ENCODE measurements at regions not wholly inside any gene's neighbourhood (a gene's known extent, or its start where the extent isn't known, plus 50 kb on each side); places are given as distances from the start of the nearest gene placed in this dataset.

GRCh38 chr15:61401903-61402698, 173.0 kb upstream of the RORA start:
- no peak for DNase-seq
- TF ChIP-seq EZH2phosphoT487 (IDR thresholded peaks at IDR 0.05; ENCODE audit: insufficient read depth, low read depth) (no peak), EZH2 (IDR thresholded peaks at IDR 0.05; ENCODE audit: insufficient read depth, poor library complexity, severe bottlenecking) (no peak)
- no peak overlapping the region for H3K9ac ChIP-seq
- H3K27ac ChIP-seq, result no peak overlapping the region
- H4K20me1 ChIP-seq (ENCODE audit: insufficient read depth), result no peaks in the 10 kb centered on the region
- no peaks in the 10 kb centered on the region for H3K9me3 ChIP-seq (ENCODE audit: low read depth)
- H3K27me3 ChIP-seq (replicated peaks; ENCODE audit: insufficient read depth), result no peaks in the 10 kb centered on the region
- H3K4me2 ChIP-seq (ENCODE audit: unreplicated experiment), result no peak overlapping the region
- 45 to 46% methylated on average over 6 of the region's 6 CpGs for WGBS, 2 experiments (ENCODE audit: low coverage in 1 of 2, low lambda C conversion rate in 2 of 2, missing lambda C conversion rate in 2 of 2)
- H3K9me2 ChIP-seq (ENCODE audit: insufficient read depth), result no peaks in the 10 kb centered on the region
- H2AFZ ChIP-seq, result no peak overlapping the region
- in situ Hi-C loops (cut with MboI), result no loop called here
- H3K4me1 ChIP-seq (ENCODE audit: insufficient read depth), result no peaks in the 10 kb centered on the region
- no peak overlapping the region for H3K4me3 ChIP-seq
- no peaks in the 10 kb centered on the region for H3F3A ChIP-seq (ENCODE audit: insufficient read depth)
- H3K79me2 ChIP-seq (ENCODE audit: insufficient read depth), result no peaks in the 10 kb centered on the region
- no peaks in the 10 kb centered on the region for H3K36me3 ChIP-seq (ENCODE audit: low read depth)

DNA sequence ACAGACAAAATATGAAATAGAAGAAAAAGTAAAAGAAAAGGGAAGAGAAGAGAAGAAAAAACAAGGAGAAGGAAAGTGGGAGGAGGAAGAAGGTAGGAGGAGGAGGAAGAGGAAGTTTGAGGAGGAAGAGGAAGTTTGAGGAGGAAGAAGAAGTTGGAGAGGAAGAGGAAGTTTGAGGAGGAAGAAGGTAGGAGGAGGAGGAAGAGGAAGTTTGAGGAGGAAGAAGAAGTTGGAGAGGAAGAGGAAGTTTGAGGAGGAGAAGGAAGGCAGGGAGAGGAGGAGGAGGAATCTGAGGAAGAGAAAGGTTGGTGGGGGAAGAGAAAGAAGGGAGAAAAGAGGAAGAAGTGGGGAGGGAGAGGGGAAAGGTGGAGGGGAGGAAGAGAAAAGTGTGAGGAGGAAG, 169.2 kb upstream of the RORA start:
- no peak overlapping the region for H3K4me3 ChIP-seq
- no peaks in the 10 kb centered on the region for H4K20me1 ChIP-seq (ENCODE audit: insufficient read depth)
- TF ChIP-seq EZH2 (IDR thresholded peaks at IDR 0.05; ENCODE audit: insufficient read depth, poor library complexity, severe bottlenecking) (no peak), EZH2phosphoT487 (IDR thresholded peaks at IDR 0.05; ENCODE audit: insufficient read depth, low read depth) (no peak)
- no peaks in the 10 kb centered on the region for H3K79me2 ChIP-seq (ENCODE audit: insufficient read depth)
- no peaks in the 10 kb centered on the region for H3K9me2 ChIP-seq (ENCODE audit: insufficient read depth)
- H3K27me3 ChIP-seq (replicated peaks; ENCODE audit: insufficient read depth), result no peaks in the 10 kb centered on the region
- H3K27ac ChIP-seq, result no peak overlapping the region
- H3K9me3 ChIP-seq (ENCODE audit: low read depth), result no peaks in the 10 kb centered on the region
- no peaks in the 10 kb centered on the region for H3F3A ChIP-seq (ENCODE audit: insufficient read depth)
- H3K36me3 ChIP-seq (ENCODE audit: low read depth), result no peaks in the 10 kb centered on the region
- no peak overlapping the region for H3K9ac ChIP-seq
- in situ Hi-C loops (cut with MboI), result no loop called here
- no peak for DNase-seq
- H2AFZ ChIP-seq, result no peak overlapping the region
- H3K4me2 ChIP-seq (ENCODE audit: unreplicated experiment), result no peak overlapping the region
- no peaks in the 10 kb centered on the region for H3K4me1 ChIP-seq (ENCODE audit: insufficient read depth)

DNA sequence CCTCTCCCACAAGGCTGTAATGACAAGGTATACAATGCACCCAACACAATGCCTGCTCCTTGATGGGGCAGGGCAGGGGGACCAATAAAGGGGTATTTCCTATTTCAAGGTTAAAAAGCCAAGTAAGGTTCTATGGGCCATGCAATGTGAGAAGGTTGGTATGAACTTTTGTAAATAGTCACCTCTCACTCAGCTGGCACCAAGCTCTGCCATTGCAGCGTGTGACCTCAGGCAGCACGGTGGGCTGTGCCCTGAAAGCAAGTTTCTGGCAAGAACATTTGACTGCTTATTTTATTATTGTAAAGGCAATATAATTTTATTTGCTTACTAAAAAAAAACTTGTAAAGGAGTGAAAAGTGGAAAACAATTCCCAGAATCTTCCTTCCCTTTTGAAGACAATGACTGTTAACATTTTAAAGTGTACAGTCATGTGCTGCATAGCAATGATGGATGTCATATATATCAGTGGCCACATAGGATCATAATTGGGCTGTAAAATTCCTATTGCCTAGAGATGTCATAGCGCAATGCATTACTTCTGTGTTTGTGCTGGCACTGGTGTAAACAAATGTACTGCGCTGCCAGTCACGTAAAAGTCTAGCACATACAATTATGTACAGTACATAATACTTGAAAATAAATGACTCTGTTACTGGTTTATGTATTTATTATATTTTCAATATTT, 167.3 kb upstream of the RORA start:
- no peak overlapping the region for H3K4me3 ChIP-seq
- TF ChIP-seq EZH2 (IDR thresholded peaks at IDR 0.05; ENCODE audit: insufficient read depth, poor library complexity, severe bottlenecking) (no peak), EZH2phosphoT487 (IDR thresholded peaks at IDR 0.05; ENCODE audit: insufficient read depth, low read depth) (no peak)
- no peaks in the 10 kb centered on the region; the same call in 1 of the 2 replicates for H3K27me3 ChIP-seq (replicated peaks; ENCODE audit: insufficient read depth)
- no peak overlapping the region for H3K9ac ChIP-seq
- no peaks in the 10 kb centered on the region for H4K20me1 ChIP-seq (ENCODE audit: insufficient read depth)
- no peaks in the 10 kb centered on the region for H3K9me2 ChIP-seq (ENCODE audit: insufficient read depth)
- no peaks in the 10 kb centered on the region for H3K4me1 ChIP-seq (ENCODE audit: insufficient read depth)
- in situ Hi-C loops (cut with MboI), result no loop called here
- WGBS, 2 experiments (ENCODE audit: low coverage in 1 of 2, low lambda C conversion rate in 2 of 2, missing lambda C conversion rate in 2 of 2), result 77 to 80% methylated on average over 5 of the region's 5 CpGs
- no peaks in the 10 kb centered on the region for H3K36me3 ChIP-seq (ENCODE audit: low read depth)
- no peak overlapping the region for H2AFZ ChIP-seq
- H3K9me3 ChIP-seq (ENCODE audit: low read depth), result no peaks in the 10 kb centered on the region
- no peaks in the 10 kb centered on the region for H3K79me2 ChIP-seq (ENCODE audit: insufficient read depth)
- no peak overlapping the region for H3K4me2 ChIP-seq (ENCODE audit: unreplicated experiment)
- no peak overlapping the region for H3K27ac ChIP-seq
- no peaks in the 10 kb centered on the region for H3F3A ChIP-seq (ENCODE audit: insufficient read depth)
- DNase-seq, result no peak

DNA sequence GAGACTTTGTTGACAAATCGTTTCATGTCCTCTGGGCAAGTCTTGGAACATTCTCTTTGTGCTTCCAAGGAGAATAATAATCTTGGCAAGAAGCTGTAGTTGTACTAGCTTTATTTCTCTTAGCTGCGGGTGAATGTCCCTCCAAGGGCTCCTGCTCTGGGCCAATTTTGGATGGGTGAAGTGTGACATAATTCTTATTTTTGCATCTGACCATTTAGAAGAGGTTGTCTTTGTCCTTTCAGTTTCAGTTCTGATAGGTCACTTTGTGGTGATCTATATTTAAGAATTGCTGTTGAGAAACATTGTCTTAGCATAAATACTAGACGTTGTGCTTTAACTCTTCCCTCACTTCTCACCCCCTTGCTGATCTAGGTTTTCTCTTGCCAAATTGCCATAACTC, 164.8 kb upstream of the RORA start:
- no peak overlapping the region for H3K4me2 ChIP-seq (ENCODE audit: unreplicated experiment)
- no peak for DNase-seq

More for the DNA sequence above, 164.8 kb upstream of the RORA start:
- Histone ChIP-seq H3K79me2 (ENCODE audit: insufficient read depth) (no peaks in the 10 kb centered on the region), H3K27me3 (replicated peaks; ENCODE audit: insufficient read depth) (no peaks in the 10 kb centered on the region; the same call in 1 of the 2 replicates), H3K4me3 (no peak overlapping the region), H3K27ac (no peak overlapping the region), H3K36me3 (ENCODE audit: low read depth) (no peaks in the 10 kb centered on the region), H2AFZ (no peak overlapping the region), H4K20me1 (ENCODE audit: insufficient read depth) (no peaks in the 10 kb centered on the region), H3F3A (ENCODE audit: insufficient read depth) (no peaks in the 10 kb centered on the region), H3K9me3 (ENCODE audit: low read depth) (no peaks in the 10 kb centered on the region), H3K9ac (no peak overlapping the region), H3K4me1 (ENCODE audit: insufficient read depth) (no peaks in the 10 kb centered on the region), H3K9me2 (ENCODE audit: insufficient read depth) (no peaks in the 10 kb centered on the region)
- no peak for TF ChIP-seq EZH2phosphoT487 (IDR thresholded peaks at IDR 0.05; ENCODE audit: insufficient read depth, low read depth)
- TF ChIP-seq EZH2 (IDR thresholded peaks at IDR 0.05; ENCODE audit: insufficient read depth, poor library complexity, severe bottlenecking), result no peak
- in situ Hi-C loops (cut with MboI), result no loop called here
- 4% methylated on average over 3 of the region's 3 CpGs for WGBS, 2 experiments (ENCODE audit: low coverage in 1 of 2, low lambda C conversion rate in 2 of 2, missing lambda C conversion rate in 2 of 2)
